ENCODE measurements at regions not wholly inside any gene's neighbourhood (a gene's known extent, or its start where the extent isn't known, plus 50 kb on each side); places are given as distances from the start of the nearest gene placed in this dataset.
"Not testable (repeated sequence)": the region's sequence is repeated elsewhere in the genome, so short reads cannot be mapped to it uniquely, and the experiment has no call there.

DNA sequence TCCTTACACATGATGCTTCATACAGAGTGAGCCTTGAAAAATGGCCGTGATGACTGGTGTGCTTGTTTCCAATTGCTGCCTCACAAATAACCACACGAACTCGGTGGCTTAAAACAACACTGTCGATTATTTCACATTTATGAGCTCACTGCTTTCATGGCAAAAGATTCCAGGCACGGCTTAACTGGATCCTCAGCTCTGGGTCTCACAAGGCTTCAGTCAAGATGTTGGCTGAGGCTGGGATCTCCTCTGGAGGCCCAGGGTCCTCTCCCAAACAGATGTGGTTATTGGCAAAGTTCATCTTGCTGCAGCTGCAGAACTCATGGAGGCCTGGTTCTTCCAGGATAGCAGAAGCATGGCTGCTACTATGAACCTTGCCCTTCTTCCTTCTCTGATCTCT lies 144.6 kb downstream of the TFAP2C start:
- no peak for DNase-seq

DNA sequence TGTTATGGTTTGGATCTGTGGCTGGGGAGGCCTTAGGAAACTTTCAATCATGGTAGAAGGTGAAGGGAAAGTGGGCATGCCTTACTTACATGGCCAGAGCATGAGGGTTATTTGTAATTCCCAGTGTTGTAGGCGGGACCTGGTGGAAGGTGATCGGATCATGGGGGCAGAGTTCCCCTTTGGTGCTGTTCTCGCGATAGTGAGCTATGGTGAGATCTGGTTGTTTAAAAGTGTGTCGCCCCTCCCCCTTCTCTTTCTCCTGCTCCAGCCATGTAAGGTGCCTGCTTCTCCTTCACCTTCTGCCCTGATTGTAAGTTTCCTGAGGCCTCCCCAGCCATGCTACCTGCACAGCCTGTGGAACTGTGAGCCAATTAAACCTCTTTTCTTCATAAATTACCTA lies 145.8 kb downstream of the TFAP2C start:
- no peak for DNase-seq

DNA sequence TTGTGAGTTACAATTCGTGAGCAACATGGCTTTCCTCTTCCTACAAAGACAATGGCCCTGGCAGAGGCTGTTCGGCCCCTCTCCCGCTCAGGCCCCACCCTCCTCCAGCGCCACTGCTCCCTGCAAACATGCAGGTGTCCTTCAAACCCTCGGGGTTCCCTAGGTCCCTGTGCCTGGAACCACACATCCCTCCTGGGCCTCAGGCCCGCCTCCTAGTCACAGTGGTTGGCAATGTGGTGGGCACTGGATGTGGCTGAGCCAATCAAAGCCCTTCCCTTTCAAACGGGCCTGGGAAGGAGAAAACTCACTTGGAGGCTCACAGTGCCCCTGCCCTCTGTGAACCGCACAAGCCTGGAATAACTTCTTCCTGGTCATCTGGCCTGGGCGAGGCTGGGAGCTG lies 147.2 kb downstream of the TFAP2C start:
- no peak for DNase-seq

DNA sequence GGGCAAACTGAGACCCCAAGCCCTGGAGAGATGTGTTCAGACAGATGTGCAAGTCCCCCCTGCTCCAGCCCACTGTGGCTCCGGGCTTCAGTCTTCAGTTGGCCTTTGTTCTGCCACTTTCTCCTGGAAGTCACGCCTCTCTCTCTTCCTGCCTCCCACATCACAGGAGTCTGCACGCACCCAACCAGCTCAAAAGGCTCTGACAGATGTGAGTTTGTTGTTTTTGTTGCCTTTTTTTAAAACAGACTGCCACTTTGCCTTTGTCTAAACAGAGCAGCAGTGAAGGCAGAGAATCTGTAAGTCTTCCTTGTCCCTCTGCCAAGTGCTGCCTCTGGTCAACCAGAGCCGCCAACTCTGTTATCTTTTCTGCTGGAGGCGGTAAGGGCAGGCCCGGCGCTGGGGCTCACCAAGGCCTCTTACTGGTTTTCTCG lies 149.7 kb downstream of the TFAP2C start:
- DNase-seq: no peak

DNA sequence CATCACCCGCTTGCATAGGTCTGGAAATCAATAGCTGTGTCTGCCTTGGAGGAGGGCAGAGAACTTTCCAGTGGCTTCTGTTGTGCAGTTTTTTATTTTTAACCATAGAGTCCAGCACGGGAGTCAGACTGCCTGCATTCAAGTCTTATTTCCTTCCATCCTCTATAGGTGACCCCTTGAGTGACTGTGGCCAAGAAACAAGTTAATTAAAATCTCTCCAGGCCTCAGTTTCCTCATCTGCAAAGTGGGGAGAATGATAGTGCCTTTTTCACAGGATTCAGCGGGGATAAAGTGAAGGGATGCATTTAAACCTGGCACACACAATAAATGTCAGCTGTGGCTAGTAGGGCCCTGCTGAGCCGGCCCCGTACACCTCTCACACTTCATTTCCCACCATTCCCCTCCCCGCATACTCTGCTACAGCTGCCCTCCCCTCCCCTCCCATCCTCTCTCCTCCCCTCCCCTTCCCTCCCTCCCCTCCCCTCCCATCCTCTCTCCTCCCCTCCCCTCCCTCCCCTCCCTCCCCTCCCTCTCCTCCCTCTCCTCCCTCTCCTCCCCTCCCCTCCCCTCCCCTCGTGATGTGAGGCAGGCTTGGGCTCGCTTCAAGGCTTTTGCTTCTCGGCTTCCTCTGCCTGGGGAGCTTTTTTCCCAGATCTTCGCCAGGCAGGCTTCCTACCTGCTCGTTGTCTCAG lies 150.5 kb downstream of the TFAP2C start:
- DNase-seq: no peak

DNA sequence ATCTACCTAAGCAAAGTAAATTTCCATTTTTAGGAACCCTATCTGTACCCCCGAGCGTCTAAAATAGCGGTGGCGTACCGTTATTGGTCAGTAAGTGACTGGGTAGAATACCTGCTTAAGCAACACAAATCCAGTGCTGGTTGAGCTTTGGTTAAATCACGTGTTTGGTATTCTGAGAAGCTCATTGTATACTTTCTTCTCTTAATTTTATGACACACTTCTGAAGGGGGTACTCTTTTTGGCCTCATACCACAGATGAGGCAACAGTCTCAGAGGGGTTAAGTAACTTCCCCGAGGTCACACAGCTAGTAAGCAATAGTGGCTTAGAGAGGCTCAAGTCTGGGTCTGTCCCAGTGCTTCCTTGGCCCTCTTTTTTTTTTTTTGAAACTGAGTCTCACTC lies 151.2 kb downstream of the TFAP2C start:
- no peak for DNase-seq

DNA sequence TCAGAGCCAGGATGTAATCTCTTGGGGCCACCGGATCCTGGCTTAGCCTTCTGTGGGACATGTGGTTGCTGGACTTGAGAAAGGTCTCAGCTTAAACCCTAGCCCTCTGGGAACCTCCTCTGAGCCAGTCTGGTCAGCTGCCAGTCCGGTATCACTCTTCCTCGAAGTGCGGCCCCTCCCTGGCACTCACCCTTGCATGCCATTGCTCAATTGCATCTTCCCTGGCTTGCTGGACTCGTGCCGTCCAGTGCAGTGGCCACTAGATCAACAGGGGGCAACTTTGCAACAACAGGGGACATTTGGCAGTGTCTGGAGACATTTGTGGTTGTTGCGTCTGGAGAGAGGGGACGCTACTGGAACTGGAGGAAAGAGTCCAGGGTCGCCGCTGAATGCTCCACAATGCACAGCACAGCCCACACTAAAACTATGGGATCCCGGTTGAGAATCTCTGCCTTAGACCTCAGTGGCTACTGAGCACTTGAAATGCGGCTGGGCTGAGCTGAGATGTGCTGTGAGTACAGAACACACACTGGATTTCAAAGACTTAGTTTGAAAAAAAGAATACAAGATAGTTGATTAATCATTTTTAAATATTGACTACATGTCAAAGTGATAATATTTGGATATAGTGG lies 152.1 kb downstream of the TFAP2C start:
- no peak for DNase-seq

DNA sequence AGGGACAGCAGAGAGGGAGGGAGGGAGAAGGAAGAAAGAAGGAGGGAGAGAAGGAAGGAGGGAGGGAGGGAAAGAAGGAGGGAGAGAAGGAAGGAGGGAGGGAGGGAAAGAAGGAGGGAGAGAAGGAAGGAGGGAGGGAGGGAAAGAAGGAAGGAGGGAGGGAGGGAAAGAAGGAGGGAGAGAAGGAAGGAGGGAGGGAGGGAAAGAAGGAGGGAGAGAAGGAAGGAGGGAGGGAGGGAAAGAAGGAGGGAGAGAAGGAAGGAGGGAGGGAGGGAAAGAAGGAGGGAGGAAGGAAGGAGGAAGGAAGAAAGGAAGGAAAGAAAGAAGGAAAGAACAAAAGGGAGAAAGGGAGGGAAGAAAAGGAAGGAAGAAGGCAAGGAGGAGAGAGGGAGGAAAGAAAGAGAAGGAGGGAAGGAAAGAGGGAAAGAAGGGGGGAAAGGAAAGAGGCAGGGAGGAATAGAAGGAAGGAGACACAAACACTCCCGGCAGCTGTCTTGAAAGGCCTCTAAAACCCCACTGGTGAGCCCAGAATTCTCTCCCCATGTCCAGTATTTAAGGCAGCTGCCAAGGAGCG lies 153.0 kb downstream of the TFAP2C start:
- not testable (repeated sequence) for DNase-seq

DNA sequence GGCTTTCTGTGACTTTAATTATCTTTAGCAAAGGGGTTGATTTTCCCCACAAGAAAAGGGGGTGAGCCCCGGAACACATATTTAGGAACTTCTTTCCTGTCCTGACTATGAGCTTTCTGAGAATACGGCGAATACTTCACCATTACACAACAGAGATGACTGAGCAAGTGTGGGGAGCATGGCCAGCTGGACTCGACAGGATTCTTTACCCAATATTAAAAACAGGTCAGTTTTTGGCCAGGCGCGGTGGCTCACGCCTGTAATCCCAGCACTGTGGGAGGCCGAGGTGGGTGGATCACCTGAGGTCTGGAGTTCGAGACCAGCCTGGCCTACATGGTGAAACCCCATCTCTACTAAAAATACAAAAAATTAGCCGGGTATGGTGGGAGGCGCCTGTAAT lies 153.7 kb downstream of the TFAP2C start:
- not testable (repeated sequence) for DNase-seq

DNA sequence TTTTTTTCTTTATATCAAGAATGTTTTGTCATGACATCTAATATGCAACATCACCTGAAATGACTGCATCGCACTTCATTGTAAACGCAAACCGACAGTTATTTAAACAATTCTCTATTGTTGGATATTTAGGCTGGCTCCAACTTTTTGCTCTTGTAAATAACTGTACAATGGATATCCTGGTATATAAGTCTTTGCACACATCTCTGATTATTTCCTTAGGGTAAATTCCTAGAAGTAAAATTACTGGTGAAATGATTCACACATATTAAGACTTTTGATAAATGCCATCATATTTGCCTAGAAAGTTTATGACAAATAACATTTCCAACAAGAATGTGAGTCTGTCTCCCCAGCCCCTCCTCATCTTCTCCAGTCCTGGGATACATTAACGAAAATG lies 154.7 kb downstream of the TFAP2C start:
- DNase-seq: no peak

DNA sequence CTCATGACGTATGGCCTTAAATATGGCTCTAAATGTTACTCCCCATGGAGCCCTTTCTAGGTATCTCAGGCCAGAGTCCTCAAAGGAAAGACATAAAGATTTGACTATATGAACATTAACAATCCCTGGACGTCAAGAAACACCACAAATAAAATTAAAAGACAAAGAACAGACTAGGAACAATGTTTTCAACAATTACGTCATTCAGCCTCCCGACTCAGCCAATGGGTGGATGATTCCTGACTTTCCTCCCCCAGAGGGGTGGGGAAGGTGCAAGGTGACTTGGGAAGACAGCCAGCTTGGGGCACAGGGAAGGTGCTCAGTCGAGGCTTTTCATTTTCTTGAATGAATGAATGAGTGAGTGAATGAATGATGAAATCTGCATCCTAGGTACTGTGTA lies 157.4 kb downstream of the TFAP2C start:
- DNase-seq: no peak

DNA sequence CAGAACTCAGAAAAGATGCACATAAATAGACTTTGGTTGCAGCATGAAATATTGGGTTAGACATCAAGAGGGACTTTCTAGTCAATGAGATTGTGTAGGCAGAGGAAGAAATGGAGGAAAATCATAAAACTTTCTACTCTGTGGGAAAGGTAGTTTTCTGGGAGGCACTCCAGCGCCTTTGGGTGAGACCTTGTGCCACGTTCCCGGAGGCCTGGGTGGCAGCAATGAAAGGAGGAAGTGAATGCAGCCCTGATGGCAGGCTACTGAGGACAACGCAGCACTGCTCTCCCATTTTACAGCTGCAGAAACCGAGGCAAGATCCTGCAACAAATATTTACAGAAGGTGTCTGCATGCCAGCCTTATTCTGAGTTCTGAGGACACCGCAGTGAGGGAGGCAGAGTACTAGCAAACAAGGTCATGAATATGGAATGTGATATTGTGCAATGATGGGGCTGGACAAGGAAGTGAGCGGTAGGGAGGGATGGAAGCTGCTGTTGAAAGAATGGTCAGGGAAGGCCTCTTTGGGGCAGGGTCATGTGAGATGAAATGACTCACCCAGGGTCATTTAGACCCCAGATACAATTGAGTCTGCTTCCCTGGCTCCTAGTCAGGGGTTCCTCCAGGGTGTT lies 159.1 kb downstream of the TFAP2C start:
- no peak for DNase-seq

DNA sequence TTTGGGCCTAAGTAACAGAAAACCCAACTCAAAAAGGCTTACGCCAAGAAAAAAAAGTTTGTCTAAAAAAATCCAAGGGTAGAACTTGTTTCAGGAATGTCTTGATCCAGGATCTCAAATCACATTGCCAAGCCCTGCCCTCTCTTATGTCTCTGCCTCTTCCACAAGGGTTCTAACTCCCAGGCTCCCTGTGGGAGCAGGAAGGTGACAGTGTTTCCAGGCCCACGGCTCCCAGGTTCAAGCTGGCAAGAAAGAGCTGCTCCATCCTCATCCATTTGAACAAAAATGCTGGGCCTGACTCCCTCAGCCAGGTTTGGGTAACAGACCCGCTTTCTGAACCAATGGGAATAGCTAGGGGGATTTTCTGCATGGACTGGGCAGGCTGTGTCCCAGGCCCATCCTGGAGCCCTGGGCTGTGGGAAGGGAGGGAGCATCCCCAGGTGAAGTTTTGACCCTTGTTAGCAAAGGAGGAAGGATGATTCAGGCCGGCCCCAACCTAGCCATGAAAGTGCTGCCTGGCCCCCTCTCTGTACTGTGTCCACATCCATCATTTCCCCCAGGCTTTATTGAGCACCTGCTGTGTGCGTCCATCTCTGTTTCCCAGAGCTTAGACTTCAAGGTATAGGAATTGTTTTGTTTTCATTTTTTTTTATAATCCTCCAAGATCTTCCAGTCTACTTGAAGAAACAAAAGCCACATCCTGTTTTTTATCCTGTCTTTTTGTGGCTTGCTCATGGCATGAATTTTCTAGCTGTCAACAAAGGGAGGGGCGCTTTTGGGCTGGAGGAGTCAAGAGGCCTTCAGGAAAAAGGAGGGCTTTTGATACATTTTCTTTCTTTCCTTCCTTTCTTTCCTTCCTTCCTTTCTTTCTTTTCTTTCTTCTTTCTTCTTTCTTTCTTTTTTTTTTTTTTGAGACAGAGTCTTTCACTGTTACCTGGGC lies 159.8 kb downstream of the TFAP2C start:
- no peak for DNase-seq

DNA sequence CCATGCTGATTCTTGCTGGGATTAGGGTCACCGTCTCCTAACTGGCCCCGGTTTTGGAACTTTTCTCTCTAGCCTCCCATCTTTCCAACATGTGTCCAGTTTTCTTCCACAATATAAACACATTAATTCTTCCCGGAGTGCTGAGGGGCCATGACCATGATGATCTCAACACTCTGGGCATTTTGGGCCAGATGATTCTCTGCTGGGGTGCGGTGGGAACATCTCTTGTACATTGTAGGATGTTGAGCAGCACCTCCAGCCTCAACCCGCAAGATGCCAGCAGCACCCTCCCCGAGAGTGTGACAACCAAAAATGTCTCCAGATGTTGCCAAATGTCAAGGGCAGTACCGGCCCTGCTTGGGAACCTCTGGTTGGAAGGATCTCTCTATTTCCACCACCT lies 164.8 kb downstream of the TFAP2C start:
- DNase-seq: no peak

DNA sequence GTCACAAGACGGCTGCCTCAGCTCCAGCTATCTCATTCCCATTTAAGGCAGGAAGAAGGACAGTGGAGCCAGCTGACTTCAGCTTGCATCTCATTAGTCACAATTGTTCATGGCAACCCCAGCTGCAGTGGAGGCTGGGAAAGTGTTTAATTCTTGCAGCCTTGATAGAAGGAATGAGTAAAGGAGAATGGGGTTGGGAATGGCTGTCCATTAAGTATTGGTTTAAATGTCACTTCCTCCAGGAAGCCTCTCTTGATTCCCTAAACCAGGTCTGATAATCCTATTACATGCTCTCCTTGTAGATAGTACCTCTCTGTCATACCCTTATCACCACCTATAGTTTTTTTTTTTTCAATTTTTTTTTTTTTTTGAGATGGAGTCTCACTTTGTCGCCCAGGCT lies 166.4 kb downstream of the TFAP2C start:
- no peak for DNase-seq

DNA sequence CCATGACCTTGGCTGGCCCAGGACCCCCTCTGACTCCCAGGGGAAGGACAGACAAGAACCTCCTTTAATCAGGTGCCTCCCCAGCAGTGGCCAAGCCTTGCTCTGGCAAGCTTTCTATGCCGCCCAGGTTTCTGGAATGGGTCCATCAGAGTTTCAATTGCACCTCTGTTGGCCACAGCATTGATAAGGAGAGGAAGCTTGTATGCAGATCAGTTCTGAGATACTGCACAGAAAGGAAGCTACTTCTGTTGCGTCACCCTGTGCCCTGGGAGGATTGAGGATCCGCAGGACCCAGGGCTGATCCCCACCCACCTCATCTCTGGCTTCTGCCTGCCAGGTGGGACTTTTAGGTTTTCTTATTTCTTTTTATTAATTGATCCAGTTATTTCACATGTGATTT lies 167.2 kb downstream of the TFAP2C start:
- no peak for DNase-seq

DNA sequence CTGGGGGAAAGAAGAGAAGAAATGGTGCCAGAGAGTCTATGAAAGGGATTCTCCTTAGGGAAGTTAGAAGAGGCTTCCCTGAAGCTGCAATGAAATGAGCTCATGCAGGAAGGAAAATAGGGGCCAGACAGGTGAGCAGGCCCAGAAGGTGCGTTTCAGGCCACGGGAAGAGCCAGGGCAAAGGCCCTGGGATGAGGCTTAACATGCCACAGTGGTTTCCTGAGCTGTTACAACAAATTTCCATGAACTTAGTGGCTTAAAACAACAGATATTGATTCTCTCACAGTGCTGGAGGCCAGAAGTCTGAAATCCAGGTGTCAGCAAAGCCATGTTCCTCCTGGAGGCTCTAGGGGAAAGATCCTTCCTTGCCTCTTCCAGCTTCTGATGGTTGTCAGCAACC lies 167.9 kb downstream of the TFAP2C start:
- no peak for DNase-seq

DNA sequence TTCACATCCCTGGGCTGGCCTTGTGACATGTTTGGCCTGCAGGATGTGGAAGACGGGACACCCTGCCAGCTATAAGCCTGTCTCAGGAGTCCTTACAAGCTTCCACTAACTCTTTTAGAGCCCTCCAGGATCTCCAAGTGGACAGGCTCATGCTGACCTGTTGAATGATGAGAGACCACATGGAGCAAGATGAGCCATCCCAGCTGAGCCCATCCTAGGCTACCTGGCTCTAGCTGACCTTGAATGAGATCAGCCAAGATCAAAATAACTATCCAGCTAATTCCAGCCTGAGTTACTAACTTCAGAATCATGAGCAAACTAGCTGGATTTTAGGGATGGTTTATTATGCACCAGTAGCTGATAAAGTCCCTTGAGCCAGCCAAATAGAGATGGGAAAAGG lies 169.5 kb downstream of the TFAP2C start:
- no peak for DNase-seq

DNA sequence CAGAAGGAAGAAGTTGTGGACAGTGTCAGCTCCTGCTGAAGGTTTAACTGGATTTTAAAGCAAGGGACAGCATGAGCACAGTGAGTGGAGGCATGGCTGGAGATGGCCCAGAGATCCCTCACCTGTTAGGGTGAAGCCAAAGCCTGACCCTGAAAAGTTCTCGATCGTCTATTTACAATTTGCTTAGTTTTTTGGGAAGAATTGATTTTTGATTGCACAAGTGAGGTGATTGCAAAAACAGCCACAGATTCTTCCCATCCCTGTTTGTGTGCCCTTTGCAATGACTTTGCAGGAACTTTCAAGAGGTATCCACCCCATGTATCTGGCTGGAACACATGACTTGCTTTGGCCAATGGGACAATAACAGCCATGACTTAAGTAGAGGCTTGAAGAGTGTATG lies 170.1 kb downstream of the TFAP2C start:
- DNase-seq: no peak

DNA sequence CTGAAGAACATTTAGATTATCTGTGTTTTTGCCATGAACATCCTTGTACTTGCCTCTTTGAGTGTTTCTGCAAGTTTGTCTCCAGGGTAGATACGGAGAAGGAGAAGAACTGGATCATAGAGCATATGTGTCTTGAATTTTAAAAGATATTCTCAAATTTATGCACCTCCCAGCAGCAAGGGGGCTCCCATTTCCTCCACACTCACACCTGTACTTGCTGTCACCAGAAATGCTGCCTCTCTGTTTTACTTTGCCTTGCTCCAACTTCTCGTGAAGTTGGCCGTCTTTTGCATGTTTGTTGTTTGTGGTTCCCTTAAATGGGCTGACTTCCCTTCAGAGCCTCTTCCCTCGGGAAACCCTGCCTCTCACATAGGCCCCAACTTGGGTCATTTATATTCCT lies 171.0 kb downstream of the TFAP2C start:
- DNase-seq: no peak

DNA sequence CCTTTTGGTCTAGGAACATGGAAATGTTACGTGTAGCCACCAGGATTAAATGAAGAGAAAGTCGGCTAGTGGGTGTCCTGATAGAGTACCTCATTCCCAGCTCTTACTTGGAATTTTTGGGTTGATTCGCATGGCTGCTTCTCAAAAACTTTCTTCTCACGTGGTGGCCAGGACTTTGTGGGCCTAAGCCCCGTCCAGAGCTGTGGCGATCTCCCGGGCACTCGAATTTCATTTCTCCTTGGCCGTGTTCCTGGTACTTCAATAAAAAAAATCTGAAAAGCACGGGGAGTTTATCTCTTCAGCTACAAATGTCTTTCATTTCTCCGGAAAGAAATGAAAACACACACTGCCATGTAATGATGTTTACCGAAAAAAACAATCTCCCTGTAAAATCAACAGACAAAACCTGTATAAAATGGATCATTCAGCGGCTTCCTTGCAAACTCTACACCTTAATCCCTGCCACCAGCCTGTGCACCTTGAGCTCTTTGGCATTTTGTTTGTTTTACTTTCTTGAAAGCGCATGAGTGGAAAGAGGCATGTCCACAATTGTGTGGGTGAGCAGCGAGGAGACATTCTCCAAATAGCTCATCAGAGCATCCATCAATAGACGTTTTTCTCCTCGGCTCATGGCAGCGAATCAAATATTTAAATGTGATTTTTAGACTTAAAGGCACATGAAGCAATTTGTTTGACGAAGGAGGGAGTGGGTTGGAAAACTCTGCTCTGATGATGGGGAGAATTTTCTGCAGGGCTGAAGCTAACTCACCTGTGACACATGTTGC lies 173.1 kb downstream of the TFAP2C start:
- no peak for DNase-seq

DNA sequence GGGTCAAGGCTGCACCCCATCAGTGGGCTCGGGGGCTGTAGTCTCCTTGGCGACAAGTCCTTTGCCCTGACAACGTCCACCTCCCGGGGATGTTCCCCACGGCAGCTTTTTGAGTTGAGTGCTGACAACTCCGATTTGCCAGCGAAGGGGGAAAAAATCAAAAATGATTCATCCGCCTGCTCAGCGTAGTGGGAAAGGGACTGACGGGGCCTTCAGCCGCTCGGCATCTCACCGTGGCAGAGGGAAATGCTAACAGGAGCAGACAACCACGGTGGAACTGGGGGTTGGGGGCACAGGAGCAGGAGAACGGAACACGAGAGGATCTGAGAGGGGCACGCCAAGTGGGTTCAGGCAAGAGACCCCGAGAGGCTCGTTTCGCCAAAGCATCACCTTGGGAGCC lies 173.7 kb downstream of the TFAP2C start:
- DNase-seq: no peak
